ENCODE measurements at regions not wholly inside any gene's neighbourhood (a gene's known extent, or its start where the extent isn't known, plus 50 kb on each side); places are given as distances from the start of the nearest gene placed in this dataset.

DNA sequence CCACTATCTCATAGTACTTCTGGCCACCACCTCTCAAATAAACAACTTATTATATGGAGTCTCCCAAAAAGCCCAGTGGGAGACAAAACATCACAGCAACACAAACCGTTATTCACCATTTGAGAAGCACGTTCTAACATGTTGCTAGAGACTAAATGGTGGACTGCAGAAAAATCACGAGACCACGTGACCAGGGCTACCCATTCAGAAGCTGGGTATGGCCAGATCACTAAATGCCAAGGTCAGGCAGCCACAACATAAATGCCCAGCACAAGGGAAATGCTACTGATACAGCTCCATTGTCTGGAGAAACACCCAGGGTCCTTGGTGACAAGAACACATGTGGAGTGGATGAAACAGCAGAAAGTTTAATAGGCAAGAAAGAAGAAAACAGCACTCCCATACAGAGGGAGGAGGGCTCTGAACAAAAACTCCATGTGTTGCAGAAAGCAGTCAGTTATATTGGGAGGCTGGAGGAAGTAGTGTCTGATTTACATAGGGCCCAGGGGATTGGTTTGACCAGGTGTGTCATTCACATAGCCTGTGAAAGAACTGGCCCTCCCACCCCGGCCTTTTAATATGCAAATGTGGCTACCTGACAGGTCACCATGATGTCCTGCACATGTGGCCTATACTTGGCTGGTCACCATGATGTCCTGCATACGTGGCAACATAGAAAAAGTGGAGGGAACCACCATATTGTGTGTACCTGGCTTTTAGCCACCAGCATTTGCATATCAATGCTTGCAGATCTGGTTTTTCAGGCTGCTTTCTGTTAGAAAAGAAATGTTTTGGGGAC, 97.2 kb downstream of the TRIM36 start:
- DNase-seq (ENCODE audit: low read depth in 2 of 3, low spot score in 1 of 3) = no peak

DNA sequence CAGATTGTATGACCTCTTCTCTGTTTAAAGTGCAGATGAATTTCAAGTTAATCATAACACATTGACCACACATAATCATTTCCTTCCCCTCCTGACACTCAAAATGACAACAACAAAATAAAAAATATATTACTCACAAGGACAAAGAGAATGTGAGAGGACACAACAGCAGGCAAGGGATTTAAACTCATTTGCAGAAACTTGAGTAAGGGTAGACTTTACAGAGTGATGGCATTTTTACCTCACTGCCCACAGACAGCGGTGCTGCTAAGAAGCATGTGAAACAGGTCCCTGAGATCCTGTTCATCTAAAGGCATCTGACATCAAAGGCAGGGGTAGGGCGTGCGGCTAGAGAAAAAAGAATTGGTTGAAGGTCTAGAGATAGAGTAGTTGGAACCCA, 99.0 kb downstream of the TRIM36 start:
- DNase-seq (ENCODE audit: low read depth in 2 of 3, low spot score in 1 of 3) = no peak

GRCh38 chr5:115069087-115069968, 100.4 kb downstream of the TRIM36 start:
- no peak for DNase-seq (ENCODE audit: low read depth in 2 of 3, low spot score in 1 of 3)

DNA sequence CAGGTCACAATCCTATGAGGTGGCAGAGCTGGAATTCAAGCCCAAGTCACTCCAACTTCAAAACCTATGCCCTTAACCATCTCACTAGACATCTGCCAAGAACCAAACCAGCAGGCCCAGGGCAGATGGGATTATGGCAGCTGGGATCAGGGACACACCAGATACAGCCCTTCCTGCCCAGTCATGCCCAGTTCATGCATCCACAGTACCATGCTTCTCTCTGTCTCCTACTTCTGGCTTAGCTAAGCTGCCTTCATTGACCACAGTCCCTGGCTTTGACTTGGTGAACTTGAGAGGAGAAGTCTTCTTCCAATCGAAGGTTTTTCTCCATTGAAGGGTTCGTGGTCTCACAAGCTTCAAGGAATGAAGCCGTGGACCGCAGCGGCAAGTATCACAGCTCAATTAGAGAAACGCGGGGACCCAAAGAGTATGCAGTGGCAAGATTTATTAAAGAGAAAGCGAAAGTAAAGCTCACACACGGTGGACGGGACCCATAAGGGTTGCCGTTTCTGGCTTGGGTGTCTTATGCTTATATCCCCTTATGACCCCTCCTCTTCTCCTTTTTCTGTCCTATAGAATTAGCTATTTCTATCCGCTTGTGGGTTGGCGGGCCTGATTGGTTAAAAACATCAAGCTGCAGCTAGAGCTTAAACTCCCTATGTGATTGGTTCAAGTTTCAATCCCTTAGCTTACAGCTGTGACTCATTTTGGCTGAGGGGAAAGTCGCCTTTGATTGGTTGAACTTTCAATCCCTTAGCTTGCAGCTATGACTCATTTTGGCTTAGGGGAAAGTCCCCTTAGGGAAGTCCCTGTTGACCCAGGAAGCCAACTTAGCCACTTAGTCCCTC, 101.2 kb downstream of the TRIM36 start:
- DNase-seq (ENCODE audit: low read depth in 2 of 3, low spot score in 1 of 3) = peak; percentile 8 to 17 (median 9)

GRCh38 chr5:115064380-115064779, 105.3 kb downstream of the TRIM36 start:
- no peak for DNase-seq (ENCODE audit: low read depth in 2 of 3, low spot score in 1 of 3)

- DNase-seq (ENCODE audit: low read depth in 2 of 3, low spot score in 1 of 3) = no peak
Measured at GRCh38 chr5:115054387-115054951, 115.2 kb downstream of the TRIM36 start.

DNA sequence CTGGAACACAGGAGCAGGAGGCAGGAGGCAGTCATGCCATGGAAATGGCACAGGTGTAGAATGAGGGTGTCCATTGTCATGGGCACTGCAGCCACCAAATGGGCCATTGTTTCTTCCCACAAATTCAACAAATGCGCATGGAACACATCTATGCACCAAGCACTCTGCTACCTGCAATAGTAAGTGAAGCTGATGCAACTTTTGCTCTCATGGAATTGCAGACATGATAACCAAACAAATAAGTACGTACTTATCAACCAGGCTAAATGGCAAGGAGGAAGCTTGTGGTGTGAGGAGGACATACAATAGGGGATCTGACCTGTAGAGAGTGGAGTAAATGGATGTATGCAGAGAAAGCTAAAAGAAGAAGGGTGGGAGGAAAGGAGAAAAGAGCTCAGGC, 116.8 kb downstream of the TRIM36 start:
- no peak for DNase-seq (ENCODE audit: low read depth in 2 of 3, low spot score in 1 of 3)

DNA sequence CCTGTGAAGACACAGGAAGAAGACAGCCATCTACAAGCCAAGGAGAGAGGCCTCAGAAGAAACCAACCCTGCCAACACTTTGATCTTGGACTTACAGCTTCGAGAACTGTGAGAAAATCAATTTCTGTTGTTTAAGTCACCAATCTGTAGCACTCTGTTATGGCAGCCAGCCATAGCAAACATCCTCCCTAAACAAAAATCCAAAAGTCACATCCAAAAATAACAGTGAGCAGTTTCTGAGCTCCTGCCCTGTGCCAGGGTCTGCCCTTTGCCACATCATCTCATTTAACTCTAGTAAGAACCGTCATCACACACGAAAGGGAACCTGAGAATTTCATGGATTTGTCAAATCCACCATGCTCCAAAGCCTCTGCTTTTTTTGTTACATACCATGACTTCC, 118.8 kb downstream of the TRIM36 start:
- no peak for DNase-seq (ENCODE audit: low read depth in 2 of 3, low spot score in 1 of 3)

- no peak for DNase-seq (ENCODE audit: low read depth in 2 of 3, low spot score in 1 of 3)
Measured at GRCh38 chr5:115033861-115034260, 135.8 kb downstream of the TRIM36 start.

DNA sequence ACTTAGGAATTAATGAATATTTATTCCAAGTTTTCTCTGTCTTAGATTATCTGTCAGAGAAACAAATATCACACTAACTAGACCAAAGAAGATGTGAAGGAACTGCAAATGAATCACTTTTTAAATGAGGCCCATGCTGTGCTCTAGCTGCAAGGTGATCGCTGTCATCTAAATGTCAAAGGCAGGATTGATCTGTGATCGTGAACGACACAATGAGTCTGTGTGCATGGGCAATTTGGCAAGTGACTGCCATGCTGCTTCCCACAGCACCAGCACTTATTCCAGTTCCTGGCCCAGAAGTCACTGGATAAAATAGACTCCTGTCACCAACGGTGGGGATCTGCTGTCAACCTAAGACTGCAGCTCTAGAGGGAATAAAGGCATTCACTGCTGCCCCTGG, 141.2 kb downstream of the TRIM36 start:
- no peak for DNase-seq (ENCODE audit: low read depth in 2 of 3, low spot score in 1 of 3)

- DNase-seq (ENCODE audit: low read depth in 2 of 3, low spot score in 1 of 3) = no peak
Measured at GRCh38 chr5:115024922-115025321, 144.8 kb downstream of the TRIM36 start.

- DNase-seq (ENCODE audit: low read depth in 2 of 3, low spot score in 1 of 3) = no peak
Measured at GRCh38 chr5:115022303-115022702, 147.4 kb downstream of the TRIM36 start.

DNA sequence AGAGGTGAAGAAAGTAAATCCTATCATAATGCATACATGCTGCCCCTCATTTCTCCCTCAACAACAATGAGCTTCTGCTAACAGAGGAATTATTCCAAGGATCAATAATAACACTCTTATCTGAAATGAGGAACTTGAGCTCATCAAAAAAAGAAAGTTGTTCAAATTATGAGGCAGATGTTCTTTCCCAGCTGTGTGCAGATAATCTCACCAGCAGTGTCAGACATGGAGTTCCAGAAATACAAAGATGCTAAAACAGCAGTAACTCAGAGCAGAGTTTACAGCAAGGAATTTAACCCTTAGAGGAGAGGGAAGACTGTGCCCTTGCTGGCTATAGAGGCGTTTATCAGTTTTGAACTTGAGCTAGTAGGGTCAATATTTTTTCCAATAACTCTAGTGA, 153.1 kb downstream of the TRIM36 start:
- DNase-seq (ENCODE audit: low read depth in 2 of 3, low spot score in 1 of 3) = no peak

GRCh38 chr5:114999176-114999575, 170.5 kb downstream of the TRIM36 start:
- DNase-seq (ENCODE audit: low read depth in 2 of 3, low spot score in 1 of 3) = no peak

GRCh38 chr5:114989512-114989911, 180.2 kb downstream of the TRIM36 start:
- no peak for DNase-seq (ENCODE audit: low read depth in 2 of 3, low spot score in 1 of 3)

DNA sequence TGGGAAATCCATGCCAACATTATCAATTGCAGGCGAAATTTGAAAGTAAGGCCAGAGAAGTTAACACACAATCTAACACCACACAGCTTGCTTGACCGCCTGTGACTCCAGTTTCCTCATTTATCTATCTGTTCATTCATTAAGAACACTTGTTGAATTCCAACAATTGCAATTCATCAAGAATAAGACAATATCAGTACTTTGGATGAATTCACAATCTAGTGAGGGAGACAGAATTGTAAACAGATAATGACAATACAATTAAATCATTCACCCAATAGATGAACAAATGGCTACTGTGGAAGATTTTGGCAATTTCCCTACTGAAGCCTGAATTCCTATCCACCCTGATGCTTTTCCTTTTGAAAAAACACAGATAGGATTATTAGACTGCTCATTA, 181.6 kb downstream of the TRIM36 start:
- no peak for DNase-seq (ENCODE audit: low read depth in 2 of 3, low spot score in 1 of 3)

GRCh38 chr5:114984796-114985195, 184.9 kb downstream of the TRIM36 start:
- no peak for DNase-seq (ENCODE audit: low read depth in 2 of 3, low spot score in 1 of 3)

DNA sequence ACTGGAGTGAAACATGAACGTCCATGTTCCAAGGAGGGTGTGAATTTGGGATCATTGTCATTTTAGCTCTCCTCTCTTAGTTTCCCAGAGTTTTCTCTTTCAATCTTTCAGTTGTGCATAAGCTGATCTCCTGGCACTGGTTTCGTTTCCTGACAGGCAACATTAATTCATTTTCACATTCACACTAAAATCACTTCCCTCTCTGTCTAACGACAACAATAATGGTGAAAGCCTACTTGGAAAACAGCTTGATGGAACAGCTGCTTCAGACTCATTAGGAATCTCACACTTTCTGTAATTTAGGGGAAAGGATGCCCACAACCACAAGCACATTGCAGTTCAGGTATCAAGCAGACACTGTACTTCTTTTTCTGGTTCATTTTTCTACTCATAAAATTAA, 188.6 kb downstream of the TRIM36 start:
- no peak for DNase-seq (ENCODE audit: low read depth in 2 of 3, low spot score in 1 of 3)

DNA sequence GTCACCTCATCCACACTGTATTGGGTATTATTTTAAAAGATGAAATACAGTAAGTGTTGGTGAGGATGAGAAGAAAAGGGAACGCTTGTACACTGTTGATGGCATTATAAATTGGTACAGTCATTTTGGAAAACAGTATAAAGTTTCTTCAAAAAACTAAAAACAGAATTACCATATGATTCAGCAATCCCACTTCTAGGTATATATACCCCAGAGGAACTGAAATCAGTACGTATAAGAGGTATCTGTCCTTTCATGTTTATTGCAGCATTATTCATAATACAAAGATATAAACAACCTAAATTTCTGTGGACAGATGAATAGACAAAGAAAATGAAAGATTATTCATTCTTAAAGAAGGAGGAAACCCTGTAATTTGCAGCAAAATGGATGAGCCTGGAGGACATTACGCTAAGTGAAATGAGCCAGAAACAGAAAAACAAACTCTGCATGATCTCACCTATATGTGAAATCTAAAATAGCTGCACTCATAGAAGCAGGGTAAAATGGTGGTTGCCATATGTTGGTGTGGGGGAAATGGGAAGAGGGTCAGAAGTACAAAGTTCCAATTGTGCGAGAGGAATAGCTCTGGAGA, 191.6 kb downstream of the TRIM36 start:
- no peak for DNase-seq (ENCODE audit: low read depth in 2 of 3, low spot score in 1 of 3)

- no peak for DNase-seq (ENCODE audit: low read depth in 2 of 3, low spot score in 1 of 3)
Measured at GRCh38 chr5:114969482-114969881, 200.2 kb downstream of the TRIM36 start.

DNA sequence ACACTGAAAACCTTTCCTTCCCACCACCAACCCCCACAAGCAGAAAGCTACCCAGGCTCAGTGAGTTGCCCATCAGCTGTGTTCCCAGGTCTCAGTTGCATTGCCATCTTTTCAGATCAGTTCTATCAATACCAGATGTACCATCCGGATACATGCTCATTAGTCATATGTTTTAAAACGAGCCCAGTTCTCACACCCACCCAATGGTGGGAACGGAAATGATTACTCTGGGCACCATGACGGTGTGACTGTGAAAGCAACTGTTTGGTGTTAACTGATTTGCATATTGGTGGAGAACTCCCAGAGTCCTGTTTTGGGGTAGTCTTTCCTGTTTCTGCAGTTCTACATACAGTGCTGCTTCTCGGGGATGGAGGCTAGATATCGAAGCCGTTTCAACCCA, 212.3 kb downstream of the TRIM36 start:
- DNase-seq (ENCODE audit: low read depth in 2 of 3, low spot score in 1 of 3) = no peak

Measured in stimulated activated CD4-positive, alpha-beta T cell treated with anti-CD3 and anti-CD28 coated beads, Interleukin-12 subunit alpha, Interleukin-12 subunit beta, amount 100 ng/mL, for 48 hours (primary cell).